HCT116 (cell line): ENCODE measurements at regions not wholly inside any gene's neighbourhood (a gene's known extent, or its start where the extent isn't known, plus 50 kb on each side); places are given as distances from the start of the nearest gene placed in this dataset.

ENCODE experiments used
- CTCF ChIP-seq, 3 experiments: fragments of 200-600 bp in 1 of 3; sonication (generic) in 1 of 3; IDR thresholded peaks in 2 of 3; conservative IDR thresholded peaks in 1 of 3; 2 replicates each; pipeline ENCODE4 v1.5.1; 2012 to 2017; ENCODE audit warnings: low read depth in 2 of 3, low read length in 2 of 3, antibody characterized with exemption in 1 of 3, borderline replicate concordance in 1 of 3, control low read depth in 1 of 3, mild to moderate bottlenecking in 1 of 3, mixed read lengths in 1 of 3, mixed run types in 1 of 3, moderate library complexity in 1 of 3; ENCODE audit not compliant: insufficient read depth in 1 of 3
- EZH2 ChIP-seq: fragments of 200-600 bp; sonication (generic); IDR thresholded peaks from 2 replicates; pipeline ENCODE4 v1.6.1; 2017; ENCODE audit warnings: antibody characterized with exemption, mixed run types
- EZH2phosphoT487 ChIP-seq: fragments of 200-600 bp; IDR thresholded peaks from 2 replicates; pipeline ENCODE4 v1.6.1; 2018; ENCODE audit warnings: antibody characterized with exemption, borderline replicate concordance
- POLR2A ChIP-seq: IDR thresholded peaks from 2 replicates; pipeline ENCODE4 v1.7.0; 2011; ENCODE audit warnings: borderline replicate concordance; ENCODE audit not compliant: insufficient read depth, insufficient read length; ENCODE audit errors: extremely low read depth
- POLR2AphosphoS5 ChIP-seq: IDR thresholded peaks from 2 replicates; pipeline ENCODE4 v1.6.1; 2011; ENCODE audit warnings: mild to moderate bottlenecking, low read depth, low read length, moderate library complexity
- ZFX ChIP-seq: fragments of 450-650 bp; IDR thresholded peaks from 2 replicates; pipeline ENCODE4 v1.6.1; 2017

GRCh38 chr11:90294091-90294490 lies 71.2 kb upstream of the CHORDC1 start:
- TF ChIP-seq CTCF (IDR thresholded peaks at IDR 0.05 in 2 of 3, conservative IDR thresholded peaks at IDR 0.05 in 1 of 3; ENCODE audit: borderline replicate concordance in 1 of 3, insufficient read depth in 1 of 3, low read depth in 2 of 3, low read length in 2 of 3) = no peak
- TF ChIP-seq POLR2A = no peak
- no peak for TF ChIP-seq POLR2AphosphoS5
- TF ChIP-seq EZH2 = no peak
- TF ChIP-seq EZH2phosphoT487 = no peak
- no peak for TF ChIP-seq ZFX
